ENCODE measurements at regions not wholly inside any gene's neighbourhood (a gene's known extent, or its start where the extent isn't known, plus 50 kb on each side); places are given as distances from the start of the nearest gene placed in this dataset.
"Not testable (repeated sequence)": the region's sequence is repeated elsewhere in the genome, so short reads cannot be mapped to it uniquely, and the experiment has no call there.

DNA sequence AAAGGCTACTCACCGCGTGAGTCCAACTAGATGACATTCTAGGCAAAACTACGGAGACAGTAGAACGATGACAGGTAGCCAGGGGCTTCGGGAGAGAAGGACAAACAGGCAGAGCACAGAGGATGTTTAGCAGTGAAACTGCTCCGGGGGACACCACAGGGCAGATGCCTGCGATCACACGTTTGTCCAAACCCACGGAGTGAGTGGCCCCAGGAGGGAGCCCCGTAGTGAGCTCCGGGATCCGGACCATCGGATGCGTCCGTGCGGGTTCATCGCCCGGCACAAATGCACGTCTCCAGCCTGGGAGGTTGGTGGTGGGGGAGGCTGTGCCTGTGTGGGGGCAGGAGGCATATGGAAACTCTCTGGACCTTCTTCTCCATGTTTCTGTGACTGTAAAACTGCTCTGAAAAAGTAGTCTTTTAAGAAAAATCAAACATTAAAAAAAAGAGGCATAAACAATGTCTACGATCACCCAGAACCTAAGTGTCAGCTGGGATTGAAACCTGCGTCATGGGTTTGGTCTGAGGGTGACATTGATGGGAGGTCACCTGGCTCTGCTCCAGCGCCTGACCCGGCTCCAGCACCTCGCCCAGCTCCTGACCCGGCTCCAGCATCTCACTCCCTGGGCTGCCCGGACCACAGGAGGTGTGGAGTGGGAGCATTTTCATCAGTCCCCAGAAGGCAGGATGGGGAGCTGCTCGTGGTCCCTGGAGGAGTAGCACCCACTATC, 83.0 kb upstream of the CTDP1 start:
- DNase-seq (ENCODE audit: low read depth in 2 of 2) = no peak

DNA sequence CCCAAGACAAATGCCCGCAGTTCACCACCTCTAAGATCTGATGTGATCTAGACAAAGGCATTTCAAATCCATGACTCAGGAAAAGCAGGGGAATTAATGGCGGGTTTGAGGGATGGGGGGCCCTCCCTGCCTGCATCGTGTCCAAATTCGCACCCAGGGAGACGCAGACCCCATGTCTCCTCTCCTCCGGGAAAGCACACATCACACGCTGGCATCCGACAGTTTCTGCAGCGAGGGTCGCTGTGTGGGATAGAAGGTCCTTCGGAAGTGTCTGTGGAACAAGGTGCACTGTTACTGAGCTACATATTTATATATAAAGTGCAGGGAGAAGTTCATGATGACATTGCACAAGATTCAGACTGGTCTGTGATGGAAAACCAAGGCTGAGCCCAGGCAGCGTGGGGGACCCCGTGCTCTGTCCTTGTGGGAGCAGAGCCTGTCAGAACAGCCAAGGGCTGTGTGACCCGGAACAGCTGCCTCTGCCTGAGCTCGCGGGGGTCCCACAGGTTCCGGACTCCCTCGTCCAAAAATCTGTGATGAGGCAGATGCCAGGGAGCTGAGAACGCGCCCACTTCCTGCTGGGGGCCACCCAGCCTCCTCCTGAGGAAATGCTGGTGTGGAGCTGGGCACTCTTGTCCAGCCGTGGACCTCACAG, 82.3 kb upstream of the CTDP1 start:
- DNase-seq (ENCODE audit: low read depth in 2 of 2) = no peak

DNA sequence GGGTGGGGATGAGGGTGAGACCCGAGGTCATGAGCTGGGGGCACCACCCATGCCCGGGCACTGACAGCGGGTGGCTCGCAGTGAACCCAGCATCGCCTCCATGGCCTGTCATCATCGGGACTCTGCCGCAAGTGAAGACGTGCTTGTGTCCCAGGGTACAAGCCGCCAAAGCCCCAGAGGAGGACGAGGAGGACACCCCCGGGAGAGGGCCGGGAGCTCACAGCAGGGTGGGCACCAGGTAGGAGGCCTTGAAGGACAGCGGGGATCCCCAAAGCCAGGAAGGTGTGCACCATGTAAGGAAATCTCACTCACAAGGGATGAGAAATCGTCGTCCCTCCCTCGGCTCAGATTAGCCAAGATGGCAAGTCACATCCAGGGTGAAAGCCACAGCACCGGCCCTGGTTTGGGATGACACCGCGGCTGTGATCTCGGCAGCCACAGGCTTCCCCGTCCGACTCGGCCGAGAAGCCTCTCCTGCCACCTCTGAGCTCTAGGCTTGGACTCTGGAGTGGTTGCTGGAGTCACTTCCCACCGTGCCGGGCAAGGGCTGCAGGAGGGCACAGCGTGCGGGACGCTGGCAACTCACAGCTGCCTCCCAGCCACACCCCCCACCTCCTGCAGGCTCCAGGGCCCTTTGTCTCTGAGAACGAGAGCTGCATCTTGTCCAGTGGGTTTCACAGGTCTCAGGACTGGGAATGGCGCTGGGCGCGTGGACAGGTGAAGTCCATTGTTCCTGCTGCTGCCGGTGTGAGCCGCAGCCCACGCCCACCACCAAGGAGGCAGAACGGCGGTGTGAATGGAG, 81.6 kb upstream of the CTDP1 start:
- DNase-seq (ENCODE audit: low read depth in 2 of 2) = no peak

DNA sequence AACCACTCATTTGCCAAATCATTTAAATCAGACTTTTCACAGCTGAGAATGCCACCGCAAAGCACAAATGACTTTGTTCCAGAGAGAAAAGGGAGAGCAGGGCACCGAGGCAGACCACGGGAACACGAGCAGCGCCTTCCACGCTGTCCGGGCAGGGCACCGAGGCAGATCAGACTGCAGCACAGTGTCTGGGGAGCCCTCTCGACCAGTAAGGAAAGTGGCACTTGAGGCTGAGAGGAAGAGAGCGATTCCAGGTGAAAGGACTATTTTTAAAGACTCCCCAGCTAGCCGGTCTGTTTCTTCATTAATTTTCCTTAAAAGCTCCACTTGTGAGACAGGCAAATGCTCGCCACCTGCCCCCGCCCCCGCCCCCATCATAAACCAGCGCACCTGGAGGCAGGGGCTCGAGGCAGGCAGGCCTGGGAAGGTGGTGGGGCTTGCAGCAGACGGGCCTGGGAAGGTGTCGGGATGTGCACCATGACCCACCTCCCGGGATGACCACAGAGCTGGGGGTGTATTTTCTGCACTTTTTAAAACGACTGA, 80.9 kb upstream of the CTDP1 start:
- no peak for DNase-seq (ENCODE audit: low read depth in 2 of 2)

DNA sequence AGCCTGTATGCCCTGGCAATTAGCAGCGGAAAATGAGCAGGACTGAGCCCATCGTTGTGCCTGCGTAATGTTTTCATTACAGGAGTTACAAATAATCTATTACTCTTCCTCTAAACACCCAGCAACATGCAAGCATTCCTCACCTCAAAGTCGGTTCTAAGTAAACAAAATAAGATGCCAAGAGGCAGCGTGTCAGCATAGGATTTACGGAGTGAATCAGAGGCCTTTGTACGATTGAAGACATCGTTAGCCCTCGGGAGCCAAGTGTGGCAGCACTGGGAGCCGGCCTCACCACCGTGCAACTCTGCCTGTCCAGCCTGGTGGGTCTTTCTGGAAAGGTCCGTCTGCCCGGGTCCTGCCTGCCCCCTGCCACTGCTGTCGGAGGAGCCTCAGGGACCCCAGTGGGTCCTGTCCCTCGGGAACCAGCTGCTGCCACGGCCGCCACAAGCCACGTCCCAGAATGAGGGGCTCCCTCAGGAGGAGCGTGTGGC, 80.1 kb upstream of the CTDP1 start:
- DNase-seq (ENCODE audit: low read depth in 2 of 2) = peak in 1 of 2 experiments; percentile 10

DNA sequence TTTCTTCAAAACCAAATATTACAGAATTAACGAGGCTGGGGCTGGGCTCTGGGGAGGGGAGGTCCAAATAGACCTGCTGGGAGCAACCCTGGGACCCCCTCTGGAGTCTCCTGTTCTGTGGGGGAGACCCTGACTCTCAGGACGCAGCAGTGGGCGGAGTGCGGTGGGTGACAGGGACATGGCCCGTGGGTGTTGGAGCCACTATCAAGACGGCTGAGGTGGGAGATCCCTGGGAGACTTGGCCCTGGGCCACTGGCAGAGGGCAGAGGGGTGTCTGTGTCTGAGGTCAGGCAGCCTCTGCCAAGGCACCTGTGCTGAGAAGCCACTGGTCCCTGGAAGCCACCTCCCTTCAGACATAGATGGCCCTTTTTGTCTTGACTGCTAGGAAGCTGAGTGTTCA, 79.5 kb upstream of the CTDP1 start:
- DNase-seq (ENCODE audit: low read depth in 2 of 2) = no peak

DNA sequence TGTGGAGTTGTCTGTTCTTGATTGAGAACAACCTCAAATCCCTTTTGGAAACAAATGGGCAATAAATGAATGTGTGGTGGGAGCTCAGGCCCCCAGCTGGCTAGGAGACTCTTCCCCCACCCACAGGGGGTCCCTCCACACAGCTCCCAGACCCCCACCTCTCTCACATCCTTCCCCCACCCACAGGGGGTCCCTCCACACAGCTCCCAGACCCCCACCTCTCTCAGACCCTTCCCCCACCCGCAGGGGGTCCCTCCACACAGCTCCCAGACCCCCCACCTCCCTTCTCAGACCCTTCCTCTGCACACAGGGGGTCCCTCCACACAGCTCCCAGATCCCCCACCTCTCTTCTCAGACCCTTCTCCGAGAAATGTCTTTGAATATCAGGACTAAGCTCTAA, 79.0 kb upstream of the CTDP1 start:
- no peak for DNase-seq (ENCODE audit: low read depth in 2 of 2)

DNA sequence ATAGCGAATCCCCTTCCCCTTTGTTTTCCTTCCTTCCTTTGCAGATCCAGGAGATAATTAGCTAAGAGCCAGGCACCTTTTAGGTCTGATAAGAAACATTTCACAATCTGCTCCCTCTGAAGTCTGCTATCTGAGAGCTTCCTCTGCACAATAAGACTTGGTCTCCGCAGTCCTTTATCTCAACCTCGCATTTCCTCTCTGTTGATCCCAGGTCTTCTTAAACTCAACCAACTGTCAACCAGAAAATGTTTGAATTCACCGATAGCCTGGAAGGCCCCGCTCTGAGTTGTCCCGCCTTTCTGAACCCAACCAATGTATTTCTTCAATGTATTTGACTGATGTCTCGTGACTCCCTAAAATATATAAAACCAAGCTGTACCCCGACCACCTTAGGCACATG, 78.4 kb upstream of the CTDP1 start:
- DNase-seq (ENCODE audit: low read depth in 2 of 2) = no peak

DNA sequence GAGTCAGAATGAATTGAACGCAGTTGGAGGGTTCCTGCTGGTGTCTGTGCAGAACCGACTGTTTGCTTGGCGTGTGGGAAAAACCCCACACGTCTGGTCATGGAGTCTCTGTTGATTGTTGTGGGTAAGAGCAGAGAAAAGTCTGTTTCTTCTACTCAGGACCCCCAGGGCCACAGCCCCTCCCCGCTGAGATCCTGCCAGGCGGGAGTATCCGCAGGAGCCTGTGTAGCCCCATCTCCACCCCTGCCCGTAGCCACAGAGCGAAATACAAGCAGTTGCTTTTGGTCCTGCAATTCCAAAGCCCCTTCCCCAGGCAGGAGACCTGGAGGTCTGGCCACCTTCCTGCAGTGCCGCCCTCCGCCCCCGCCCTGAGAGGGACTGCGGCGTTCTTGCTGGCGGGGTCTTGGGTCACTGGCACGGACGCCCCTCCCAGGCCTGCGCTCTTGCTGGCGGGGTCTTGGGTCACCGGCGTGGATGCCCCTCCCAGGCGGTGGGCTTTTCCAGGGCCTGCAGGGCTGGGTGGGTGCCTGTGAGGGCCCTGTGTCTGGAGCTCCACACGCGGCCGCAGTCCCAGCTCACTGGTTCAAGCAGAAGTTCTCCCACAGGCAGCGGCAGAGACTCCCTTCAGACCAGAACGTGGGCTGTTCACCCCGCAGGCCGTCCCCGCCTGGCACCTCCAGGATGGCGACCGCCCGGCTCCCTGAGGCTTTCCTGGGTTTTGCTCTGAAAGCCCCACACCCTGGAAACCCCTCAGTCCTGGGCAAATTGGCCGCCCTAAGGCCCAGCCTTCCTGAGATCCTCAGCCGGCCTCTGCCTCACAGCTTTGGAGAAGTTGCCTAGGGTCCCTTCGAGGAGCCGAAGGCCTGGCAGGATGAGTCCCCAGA, 76.0 kb upstream of the CTDP1 start:
- no peak for DNase-seq (ENCODE audit: low read depth in 2 of 2)

DNA sequence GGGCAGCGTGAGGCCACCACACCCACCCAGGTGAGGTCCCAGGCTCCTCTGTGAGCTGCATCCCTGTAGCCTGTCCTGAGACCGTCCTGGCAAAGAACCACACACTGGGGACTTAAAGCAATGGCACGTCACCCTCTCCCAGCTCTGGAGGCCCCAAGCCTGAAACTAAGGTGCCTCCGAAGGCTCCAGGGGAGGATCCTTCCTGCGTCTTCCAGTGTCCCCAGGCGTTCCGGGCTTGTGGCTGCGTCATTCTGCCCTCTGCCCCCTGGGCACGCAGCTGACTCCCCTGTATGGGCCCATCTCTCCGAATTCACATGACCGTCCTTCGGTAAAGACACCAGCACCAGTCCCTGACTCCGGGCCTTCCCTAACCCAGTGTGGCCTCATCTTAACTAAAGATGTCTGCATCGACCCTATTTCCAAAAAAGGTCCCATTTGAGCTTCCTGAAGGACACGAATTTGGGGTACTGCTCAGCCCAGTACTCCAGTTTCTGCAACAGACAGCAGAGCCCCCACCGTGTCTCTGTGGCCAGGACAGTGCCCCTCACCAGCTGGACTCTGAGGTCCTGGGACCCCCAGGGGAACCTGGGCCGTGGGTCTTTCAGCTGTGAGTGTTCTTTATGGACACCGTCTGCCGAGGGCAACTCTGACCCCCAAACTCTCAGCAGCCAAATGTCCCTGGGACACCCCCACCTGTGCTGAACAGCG, 75.2 kb upstream of the CTDP1 start:
- no peak for DNase-seq (ENCODE audit: low read depth in 2 of 2)

DNA sequence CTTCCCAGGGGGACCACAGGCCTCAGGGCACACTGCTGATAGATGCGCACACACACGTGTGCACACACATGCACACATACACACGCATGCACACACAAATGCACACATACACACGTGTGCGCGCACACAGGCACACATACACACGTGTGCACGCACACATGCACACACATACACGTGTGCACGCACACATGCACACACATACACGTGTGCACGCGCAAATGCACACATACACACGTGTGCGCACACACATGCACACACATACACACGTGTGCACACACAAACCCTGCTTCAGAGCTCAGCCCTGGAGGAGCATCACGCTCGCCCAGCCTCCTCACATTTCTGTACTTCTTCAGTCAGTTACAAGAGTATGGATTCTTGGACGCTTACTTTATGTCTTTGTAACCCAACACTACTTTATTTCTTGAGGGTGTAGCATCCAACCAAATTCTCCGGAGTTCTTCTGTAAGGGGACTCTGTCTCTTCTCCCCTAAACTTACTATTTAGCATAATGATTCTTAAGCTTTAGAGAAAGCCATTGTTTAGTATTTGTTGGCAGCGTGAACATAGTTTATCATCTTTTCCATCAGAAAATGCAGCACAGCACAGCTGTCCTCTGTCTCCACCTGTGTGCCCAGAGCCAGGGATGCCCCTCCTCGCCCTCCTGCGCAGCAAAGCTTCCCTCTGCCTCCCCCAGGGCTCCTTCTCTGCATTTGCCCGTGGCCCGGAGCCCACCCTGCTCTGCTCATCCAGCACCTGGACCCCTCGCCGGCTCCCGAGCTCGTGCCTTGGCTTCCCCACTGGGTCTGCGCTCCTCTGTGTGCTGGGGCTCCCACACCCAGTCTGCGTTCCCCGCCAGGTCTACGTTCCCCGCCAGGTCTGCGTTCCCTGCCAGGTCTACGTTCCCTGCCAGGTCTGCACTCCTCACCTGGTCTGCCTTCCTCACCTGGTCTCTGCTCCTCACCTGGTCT, 74.4 kb upstream of the CTDP1 start:
- no peak for DNase-seq (ENCODE audit: low read depth in 2 of 2)

DNA sequence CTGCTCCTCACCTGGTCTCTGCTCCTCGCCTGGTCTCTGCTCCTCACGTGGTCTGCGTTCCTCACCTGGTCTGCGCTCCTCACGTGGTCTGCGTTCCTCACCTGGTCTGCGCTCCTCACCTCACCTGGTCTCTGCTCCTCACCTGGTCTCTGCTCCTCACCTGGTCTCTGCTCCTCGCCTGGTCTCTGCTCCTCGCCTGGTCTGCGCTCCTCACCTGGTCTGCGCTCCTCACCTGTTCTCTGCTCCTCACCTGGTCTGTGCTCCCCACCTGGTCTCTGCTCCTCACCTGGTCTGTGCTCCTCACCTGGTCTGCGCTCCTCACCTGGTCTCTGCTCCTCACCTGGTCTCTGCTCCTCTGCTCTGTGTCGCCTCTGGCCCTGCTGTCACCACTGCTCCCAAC, 73.5 kb upstream of the CTDP1 start:
- not testable (repeated sequence) for DNase-seq (ENCODE audit: low read depth in 2 of 2)

DNA sequence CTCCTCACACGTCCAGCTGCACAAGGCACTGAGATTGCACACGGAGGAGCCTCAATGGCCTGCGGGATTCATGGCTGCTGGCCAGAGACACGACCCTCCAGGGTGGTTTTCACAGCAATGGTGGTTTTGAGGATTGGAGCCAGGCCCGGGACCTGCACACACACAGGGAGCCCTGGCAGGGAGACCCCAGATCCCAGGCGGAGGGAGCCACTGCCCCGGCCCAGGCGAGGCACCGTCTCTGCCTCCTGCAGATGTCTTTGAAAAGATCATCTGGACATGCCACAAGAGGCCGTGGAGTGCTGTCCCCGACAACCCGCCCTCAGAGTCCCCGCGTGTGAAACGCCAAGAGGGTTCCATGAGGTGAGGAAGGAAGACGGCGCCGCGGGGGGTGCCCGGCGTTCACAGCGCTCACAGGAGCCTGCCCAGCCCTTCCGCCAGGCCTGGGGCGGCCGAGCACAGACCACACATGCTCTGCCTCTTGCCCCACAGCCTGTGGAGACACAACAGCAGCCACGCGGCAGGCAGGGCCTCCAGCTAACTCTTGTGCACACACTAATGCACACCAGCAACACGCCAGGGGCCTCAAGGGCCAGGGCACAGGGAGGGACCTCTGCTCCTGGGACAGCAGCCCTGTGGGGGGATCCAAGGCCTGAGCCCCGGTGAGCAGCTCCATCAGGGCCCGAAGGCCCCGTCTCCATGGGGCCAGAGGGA, 72.8 kb upstream of the CTDP1 start:
- no peak for DNase-seq (ENCODE audit: low read depth in 2 of 2)

DNA sequence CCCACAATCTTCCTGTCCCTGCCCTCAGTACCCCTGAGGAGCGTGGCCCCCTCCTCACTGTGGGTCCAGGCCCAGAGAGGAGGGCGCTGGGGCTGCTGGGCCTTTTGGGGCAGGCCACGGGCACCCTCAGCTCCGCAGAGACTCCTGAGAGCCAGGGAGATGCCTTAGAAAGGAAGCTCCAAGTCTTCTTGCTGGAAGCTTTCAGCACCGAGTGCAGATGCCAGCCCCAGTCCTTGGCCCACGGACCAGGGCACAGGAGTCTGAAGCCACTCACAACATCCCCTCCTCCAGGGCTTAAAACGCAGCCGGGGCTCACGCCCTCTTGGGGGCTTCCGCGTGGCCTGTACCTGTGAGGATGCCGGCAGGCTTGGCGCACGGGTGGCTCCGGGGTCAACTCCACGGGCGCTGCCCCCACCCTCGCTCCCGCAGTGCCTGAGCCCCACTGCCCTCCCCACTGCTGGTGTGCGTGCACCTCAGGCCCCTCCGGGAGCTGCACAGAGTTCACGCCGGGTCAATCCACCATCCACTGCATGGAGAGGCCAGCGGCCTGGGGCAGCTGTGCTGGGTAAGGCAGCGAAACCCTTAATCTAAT, 72.1 kb upstream of the CTDP1 start:
- no peak for DNase-seq (ENCODE audit: low read depth in 2 of 2)

DNA sequence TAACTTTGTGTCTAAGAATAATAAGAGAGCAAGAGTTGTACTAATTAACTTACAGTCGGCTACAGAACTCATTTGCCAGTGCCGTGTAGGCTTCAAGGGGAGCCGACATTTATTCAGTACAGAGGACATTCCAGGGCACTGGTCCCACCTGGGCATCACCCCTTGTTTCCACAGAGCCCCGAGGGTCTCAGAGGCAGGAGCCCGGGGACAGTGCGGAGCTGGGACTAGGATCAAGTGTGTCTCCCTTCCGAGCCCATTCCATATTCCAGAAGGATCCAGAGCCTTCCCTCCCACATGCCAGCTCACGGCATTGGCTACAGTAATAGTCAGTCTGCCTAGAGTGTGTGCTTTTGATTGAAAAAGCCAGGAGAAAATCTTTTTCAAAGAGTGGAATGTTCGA, 71.5 kb upstream of the CTDP1 start:
- no peak for DNase-seq (ENCODE audit: low read depth in 2 of 2)

DNA sequence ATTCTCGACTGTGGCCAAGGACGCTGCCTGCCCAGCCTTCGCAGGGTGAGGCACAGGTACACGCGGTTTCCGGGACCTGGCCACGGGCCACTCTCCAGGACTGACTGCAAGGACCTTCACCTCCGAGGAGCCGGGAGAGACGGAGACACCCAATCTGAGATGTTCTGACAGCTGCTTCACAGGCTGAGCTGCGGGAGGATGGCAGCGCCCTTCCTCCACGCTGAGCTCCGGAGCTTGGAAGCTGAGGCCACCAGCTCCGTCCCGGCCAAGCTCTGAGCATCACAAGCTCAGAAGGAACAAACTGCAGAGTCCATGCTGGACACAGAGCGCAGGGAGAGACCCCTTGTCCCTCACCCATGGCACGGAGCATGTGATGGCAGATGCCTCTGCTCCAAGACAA, 71.1 kb upstream of the CTDP1 start:
- no peak for DNase-seq (ENCODE audit: low read depth in 2 of 2)

DNA sequence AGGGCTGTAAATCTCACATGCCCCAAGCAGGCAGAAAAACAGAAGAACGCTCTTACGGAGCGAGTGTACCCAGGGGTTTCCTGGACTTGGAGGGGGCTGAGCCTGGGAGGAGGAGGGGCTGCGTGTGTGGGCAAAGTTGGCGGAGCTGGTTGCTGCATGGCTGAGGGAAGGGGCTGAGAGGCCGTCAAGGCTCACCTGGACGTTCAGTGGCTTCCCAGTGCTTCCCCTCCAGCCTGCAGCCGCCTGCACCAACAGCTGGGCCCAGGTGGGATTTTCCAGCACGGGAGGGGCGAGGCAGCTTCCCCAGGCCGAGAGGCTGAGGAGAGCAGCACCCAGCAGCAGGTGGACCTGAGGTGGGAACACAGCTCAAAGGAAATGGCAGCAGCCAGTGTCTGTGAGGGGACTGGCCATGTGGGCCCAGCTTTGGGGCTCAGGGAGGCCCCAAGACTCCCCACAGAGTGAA, 70.6 kb upstream of the CTDP1 start:
- DNase-seq (ENCODE audit: low read depth in 2 of 2) = no peak

DNA sequence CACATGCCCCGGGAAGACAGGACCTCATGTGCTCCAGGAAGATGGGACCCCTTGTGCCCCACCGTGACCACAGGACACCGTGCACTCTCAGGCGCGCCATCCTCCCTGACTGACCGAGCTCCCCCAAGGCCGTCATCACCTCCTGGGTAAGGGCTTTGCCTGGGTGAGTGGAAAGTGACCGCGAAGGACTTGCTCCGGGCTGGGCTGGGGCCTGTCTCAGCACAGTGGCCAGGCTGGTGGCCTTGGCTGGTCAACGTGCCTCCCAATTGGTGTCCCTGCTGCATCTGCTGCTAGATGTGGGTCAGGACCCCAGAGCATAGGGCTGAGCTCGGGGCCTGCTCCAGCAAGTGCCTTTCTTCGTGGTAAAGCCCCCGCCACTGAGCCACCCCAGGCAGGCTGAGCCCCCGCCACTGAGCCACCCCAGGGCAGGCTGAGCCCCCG, 69.7 kb upstream of the CTDP1 start:
- no peak for DNase-seq (ENCODE audit: low read depth in 2 of 2)

Measured in fibroblast of skin of left biceps (primary cell).